HG03039 (cell line): ENCODE measurements at regions not wholly inside any gene's neighbourhood (a gene's known extent, or its start where the extent isn't known, plus 50 kb on each side); places are given as distances from the start of the nearest gene placed in this dataset.
"Not testable (repeated sequence)": the region's sequence is repeated elsewhere in the genome, so short reads cannot be mapped to it uniquely, and the experiment has no call there.

Experiments
- ATAC-seq: cut with Tn5 transposase; IDR thresholded peaks from one replicate; pipeline ENCODE4 v1.9.1; 2021; ENCODE audit warnings: mild to moderate bottlenecking, moderate library complexity; ENCODE audit not compliant: unreplicated experiment

DNA sequence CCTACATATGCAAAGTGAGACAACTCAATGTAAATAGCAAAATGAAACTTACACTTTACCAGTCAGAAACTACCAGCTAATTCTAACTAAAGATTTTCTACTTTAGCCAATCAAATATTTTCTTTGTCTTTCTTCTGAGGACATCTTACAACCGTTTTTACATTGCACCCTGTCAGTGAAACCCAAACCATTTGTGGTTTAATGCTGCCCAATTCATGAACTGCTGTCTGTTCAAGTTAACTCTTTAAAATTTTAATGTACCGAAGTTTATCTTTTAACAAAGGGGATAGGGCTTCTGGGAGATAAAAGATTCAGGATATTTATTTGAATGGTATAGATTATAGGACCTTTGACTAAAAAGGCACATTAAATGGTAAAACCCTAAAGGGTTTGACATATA, 121.3 kb upstream of the HDDC2 start:
- no peak for ATAC-seq

DNA sequence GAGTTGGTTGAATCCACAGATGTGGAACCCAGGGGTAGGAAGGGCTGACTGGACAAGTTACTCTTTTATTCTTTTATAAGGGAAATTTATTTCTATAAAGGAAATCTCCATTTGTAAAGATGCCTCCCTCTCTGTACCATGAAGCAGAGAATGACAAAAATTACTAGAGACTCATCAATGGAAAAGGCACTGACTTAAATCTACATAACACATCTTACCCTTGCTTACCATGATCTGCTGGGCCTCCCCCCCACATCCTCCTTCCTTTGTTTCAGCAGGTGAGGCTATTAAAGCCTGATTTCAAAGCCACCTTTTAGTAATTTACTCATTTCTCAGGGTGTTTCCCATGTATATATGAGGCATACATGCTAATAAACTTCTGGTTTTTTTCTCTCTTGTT, 130.2 kb upstream of the HDDC2 start:
- ATAC-seq, result no peak

DNA sequence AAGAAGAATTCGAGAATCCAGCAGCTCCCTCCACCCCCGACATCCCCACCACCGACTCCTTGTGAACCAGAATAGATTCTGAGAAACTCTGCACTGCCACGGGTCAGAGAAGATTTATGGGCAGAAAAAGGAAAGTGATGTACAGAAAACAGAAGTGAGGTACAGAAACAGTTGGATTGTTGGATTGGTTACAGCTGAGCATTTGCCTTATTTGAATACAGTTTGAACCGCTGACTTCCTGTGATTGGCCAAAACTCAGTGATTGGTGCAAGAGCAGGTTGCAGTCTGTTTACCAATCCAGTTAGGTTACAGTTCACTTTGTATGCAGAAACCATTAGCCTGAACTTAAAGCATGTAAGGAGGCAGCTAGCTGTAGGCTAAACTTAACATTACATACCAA, 131.2 kb upstream of the HDDC2 start:
- ATAC-seq, result no peak

DNA sequence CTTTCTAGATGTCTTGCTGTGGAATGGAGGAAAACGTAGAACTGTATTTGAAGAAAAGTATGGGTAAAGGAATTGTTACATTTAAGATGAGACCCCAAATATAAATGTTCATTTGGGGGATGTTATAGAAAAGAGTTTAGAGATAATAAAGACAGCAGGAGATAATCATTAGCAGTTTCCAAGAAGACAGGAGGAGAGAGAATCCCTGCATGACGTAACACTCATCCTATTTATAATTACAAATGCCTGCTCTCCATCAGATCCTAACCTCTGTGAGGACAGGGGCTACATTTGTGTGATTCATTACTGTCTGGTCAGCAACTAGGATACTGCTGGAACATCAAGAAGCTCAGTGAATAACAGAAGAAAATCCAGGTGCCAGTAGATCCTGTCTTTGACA, 133.0 kb upstream of the HDDC2 start:
- ATAC-seq, result no peak

DNA sequence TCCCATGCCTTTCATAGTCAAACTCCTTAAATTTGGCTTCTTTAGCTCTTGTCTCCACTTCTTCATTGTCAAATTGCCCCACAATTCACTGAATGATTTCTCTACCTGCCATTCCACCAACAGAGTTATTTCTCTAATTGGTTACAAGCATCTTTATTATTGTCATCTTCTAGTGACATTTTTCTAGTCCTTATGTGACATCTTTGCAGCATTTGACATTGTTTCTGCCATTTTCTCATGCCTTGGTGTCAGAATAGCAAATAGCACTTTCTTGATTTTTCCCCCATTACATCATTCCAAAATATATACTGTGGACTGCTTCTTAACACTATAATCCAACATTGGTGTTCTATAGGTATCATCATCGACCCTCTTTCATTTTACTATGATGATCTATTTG, 137.7 kb upstream of the HDDC2 start:
- no peak for ATAC-seq

DNA sequence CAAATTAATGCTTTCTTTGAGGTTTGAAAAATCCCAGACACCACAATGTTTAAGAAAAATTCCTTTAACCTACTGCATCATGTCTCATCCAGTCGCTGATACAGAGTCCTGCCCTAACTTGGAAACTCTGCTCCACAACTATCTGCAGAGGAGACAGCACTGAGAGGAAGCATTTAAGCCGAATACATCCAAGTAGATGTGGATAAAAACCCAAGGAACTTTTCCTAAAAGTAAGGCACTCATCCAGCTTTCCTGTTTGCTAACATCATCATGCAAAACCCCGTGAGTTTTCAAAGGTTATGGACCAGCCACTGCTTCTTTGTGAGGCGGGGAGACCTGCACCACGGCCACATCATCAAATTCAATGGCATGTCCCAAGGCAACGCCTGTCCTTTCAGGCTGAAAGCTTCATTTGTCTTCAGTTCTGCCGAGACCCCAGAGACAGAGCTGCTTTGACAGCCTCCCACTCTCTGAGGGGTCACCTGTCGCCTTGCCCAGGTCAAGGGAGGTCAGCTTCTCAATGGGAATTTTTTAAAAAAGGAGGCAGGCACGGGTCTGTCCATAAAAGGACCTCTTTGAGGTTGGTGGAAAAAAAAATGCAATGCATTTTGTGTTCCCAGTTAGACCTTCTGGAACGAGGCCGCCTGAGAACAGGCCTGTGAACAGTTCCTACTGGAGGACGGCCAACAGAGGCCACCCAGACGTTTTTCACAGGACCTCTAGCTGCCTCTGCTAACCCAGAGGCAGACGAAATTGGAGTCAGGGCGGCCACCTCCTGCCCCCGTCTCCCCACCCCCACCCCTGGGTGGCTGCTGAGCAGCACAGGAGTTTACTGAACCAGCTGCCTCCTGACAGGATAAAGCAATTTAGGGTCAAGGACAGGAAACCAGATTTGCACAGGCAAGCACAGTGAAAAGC, 142.5 kb upstream of the HDDC2 start:
- no peak for ATAC-seq

DNA sequence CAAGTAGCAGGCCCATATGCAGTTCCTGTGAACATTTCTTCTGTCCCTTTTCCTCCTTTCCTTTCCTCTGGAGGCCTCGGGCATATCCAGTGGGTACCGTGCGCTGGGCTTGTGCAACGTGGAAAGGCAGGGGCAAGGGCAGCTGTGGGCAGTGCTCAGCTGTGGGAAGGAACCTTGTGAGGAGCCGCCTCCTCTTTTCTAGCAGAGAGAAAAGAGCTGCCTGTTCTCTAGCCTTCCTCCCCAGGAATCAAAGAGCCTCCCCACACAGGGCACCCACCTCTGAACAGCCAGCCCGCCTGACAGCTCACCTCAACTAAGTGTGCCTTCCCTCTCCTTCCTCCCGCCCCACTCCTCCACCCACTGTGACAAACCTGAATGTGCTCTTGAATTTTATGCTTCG, 143.3 kb upstream of the HDDC2 start:
- ATAC-seq, result no peak

DNA sequence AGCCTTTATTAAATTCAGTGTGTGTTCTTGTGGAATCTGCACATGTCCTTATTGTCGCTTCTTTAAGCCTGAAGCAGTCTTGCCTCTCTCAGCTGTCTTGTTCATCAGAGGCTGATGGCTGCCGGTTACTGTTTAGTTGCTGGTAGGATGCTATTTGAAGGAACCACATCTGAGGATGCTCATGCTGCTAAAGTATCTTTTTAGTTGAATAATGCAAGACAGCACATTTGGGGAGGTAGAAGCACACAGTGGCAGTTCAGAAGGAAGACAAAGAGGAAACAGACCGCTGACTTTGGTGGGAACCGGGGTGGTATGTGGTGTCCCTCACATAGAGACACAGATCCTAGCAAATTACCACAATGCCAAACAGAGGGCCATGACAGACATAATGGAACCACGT, 144.2 kb upstream of the HDDC2 start:
- no peak for ATAC-seq

DNA sequence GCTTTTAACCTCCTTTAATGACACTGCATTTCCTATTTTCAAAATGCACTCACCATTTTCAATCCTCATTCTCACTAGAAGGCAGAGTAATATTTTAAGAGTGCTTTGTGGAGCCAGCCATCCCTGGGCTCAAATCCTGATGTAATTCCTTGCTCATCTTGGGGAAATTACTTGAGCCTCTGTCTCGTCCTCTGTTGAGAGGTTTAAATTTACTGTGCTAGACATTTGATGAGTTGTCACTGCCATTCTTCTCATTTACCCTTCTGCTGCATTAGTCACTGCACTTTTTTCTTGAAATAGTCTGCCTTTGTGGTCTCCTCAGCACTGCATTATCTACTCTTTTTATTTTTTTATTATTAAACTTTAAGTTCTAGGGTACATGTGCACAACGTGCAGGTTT, 150.0 kb upstream of the HDDC2 start:
- no peak for ATAC-seq

DNA sequence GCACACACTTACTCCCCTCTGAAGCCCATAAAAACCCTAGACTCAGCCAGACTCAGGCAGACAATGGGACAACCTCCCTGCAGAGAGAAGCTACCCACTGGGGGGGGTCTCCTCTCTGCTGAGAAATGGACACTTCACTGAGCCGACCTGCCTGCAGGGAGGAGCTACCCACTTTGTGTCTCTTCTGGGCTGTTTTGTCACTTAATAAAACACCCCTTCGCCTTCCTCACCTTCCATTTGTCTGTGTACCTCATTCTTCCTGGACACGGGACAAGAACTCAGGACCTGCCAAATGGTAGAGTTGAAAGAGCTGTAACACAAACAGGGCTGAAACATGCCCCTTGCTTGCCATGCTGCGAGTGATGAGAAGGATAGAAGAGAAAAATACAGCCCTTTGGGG, 151.7 kb upstream of the HDDC2 start:
- no peak for ATAC-seq

DNA sequence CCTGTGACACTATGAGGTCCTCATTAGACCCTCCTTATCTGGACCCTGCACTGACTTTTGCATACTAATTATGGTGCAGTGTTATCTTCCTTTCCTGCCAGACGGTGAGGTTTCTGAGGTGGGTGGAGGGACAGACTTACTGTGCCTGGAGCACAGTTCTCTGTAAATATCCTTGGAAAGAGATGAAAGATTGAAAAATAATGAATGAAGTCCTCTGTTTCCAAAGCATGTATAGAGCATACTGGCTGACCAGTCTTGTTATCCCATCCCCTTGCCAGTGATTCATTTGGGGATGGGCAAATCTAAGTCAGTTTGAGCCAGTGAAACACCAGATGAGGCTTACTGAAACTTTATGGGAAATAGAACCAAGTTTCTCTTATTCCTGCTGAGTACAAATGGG, 152.6 kb upstream of the HDDC2 start:
- no peak for ATAC-seq

DNA sequence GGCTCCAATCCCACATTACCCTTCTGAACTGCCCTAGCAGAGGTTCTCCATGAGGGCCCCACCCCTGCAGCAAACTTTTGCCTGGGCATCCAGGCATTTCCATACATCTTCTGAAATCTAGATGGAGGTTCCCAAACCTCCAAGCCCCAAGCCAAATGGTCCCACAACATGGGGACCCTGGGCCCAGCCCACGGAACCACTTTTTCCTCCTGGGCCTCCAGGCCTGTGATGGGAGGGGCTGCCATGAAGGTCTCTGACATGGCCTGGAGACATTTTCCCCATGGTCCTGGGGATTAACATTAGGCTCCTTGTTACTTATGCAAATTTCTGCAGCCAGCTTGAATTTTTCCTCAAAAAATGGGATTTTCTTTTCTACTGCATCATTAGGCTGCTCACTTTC, 156.7 kb upstream of the HDDC2 start:
- not testable (repeated sequence) for ATAC-seq

DNA sequence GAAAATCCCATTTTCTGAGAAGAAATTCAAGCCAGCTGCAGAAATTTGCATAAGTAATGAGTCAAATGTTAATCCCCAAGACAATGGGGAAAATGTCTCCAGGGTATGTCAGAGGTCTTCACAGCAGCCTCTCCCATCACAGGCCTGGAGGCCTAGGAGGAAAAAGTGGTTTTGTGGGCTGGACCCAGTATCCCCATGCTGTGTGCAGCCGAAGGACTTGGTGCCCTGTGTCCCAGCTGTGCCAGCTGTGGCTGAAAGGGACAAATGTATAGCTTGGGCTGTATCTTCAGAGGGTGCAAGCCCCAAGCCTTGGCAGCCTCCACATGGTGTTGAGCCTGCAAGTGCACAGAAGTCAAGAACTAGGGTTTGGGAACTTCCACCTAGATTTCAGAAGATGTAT, 163.6 kb upstream of the HDDC2 start:
- ATAC-seq, result not testable (repeated sequence)

DNA sequence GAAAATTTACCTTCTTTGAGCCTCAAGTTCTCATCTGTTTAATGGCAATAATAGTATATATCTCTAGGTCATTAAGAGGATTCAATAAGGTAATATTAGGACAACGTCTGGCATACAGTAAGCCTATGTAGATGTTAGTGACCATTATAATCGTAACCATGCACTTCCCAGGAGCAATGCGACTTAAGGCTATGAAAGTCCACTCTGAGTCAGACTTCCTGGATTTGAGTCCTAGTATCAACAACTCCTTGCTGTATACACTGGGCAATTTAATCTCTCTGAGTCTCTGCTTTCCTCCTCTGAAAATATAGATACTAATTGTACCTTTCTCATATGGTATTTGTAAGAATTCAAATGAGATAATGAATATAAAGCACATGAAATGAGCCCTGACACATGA, 168.1 kb upstream of the HDDC2 start:
- no peak for ATAC-seq

DNA sequence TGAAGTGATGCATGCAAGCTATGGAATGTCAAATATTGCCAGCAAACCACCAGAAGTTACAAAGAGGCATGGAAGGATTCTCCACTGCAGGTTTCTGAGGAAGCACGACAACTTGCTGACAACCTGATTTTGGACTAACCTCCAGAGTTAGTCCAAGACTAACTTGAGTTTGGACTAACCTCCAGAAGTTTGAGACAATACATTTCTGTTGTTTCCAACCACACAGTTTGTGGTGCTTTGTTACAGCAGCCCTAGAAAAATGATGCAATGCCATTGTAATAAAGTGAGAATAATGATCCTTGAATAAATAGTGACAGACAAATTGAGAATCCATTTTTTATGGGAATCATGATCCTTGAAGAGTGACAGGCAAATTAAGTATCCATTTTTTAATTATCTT, 169.9 kb upstream of the HDDC2 start:
- ATAC-seq, result no peak

DNA sequence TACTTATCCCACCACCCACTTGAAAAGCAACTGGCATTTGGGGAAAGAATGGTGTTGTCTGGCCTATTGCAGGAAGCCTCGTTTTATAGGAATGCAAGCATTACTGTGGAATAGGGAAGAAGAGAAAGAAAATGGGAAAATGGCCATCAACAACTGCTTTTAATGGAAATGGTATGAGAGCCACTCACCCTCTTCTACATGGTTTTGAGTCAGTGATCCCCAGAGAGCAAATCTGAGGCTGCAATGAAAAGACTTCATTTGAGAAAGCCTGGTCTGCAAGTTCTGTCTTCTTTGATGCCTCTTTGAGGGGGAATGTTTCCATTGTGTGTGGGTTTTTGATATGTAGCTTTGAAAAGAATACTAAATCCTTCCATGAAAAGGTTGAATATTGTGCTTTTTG, 172.3 kb upstream of the HDDC2 start:
- no peak for ATAC-seq

DNA sequence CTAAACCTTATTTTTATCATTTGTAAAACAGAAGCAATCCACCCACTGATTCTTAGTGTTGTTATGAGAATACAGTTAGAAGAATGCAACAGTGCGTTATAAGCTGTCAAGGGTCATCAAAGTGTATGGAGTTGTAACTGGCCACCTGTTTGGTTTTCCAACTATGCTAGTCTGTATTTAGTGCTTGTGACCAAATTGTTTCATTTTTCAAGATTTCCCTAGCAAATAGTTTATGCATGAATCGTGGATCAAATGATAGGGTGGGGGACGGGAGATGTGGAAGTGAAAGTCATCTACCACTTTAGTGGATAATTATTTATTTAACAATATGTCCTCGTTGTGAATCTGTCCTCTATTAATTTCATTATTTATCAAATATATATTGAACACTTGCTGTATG, 175.4 kb upstream of the HDDC2 start:
- no peak for ATAC-seq

DNA sequence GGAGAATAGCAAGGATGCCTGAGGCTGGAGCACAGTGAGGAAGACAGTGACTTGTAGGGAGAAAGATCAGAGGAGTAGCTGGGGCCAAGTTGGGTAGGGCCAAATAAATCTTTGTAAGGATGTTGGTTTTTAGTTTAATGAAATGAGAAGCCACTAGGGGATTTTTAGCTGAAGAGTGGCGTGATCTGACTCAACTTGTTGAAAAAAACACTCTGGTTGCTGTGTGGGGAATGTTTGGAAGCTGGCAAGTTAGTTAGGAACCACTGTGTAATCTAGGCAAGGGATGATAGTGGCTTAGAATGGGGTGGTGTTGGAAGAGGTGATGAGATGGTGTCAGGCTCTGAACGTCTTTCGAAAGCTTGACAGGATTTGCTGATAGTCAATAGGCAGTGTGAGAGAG, 176.1 kb upstream of the HDDC2 start:
- no peak for ATAC-seq

DNA sequence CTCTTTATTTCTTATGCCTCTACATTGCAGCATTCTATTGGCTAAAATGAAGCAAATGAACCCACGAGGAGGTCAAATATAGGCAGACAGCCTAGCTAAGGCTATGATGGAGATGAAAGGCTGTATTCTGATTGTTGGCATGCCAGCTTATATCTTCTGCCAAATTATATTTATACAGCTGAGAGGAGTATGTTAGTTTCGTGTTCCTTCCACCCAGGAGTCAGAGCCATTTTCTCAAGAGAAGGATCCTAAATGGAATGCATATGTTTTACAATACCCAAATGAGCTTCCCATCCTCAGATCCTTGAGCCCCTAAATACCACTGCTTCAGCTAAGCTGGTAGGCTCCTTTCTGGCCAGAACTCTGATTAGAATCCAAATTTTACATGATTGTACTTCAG, 178.4 kb upstream of the HDDC2 start:
- no peak for ATAC-seq

DNA sequence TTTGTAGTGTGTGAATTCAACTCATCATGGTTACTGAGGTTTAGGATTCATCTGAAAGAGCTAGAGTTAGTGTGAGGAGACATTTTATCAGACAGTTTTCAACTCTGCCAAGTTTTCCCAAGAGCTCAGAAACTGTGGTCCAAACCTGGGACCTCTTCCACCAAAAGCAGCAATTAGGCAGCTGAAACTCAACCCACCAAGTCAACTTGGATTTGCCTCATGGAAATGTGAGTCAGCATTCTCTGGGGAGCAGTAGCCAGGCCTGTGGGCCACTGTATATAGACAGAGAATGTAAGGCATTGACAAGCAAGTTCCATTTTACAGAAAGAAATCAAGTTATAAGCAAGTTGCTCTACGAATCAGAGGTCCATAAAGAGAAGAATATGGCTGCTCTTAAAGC, 178.8 kb upstream of the HDDC2 start:
- no peak for ATAC-seq

DNA sequence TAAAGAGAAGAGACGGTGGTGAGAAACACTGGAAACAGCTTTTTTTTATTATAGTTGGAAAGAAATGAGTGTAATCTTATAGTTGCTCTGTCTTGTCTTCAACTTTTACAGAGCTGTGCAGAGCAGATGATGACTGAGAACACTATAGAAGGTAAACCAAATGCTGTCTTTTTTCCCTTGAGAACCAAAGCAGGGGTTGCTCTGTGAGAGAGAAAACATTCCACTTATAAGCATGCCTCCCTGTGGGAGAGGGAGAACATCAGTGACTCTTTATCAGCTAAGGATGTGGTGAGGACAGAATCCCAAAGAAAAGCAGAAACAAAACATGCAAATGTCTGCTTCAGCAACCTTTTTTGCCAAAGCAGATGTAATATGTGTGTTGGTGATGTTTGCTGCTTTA, 179.3 kb upstream of the HDDC2 start:
- ATAC-seq, result no peak

DNA sequence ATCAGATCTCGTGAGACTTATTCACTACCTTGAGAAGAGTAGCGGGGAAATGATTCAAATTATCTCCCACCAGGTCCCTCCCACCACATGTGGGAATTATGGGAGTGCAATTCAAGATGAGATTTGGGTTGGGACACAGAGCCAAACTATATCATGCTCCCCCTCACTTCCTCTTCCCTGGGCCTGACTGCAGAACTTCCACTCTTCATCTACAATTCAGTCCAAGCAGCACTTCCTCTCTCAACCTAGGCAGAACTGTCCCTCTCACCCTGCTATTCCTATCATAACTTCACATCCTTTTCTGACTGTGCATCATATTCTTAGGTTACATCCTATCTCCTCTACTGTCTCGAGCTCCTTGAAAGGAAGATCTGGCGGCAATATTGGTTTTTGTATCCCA, 184.0 kb upstream of the HDDC2 start:
- ATAC-seq, result no peak

DNA sequence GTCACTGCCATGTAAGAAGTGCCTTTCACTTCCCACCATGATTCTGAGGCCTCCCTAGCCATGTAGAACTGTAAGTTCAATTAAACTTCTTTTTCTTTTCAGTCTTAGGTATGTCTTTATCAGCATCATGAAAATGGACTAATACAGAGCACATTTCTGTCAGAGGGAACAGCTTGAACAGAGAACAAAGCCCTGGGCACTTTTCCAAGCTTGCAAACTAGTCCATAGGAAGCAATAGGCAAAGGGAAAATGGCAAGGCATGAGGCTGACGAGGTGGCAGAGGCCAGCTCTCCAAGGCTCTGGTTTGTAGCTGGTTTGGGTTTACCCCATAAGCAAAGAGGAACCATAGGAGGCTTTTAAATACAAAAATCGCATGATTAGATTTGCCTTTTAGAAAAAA, 185.1 kb upstream of the HDDC2 start:
- no peak for ATAC-seq
